Liver (tissue), 8 donors: ENCODE measurements at regions not wholly inside any gene's neighbourhood (a gene's known extent, or its start where the extent isn't known, plus 50 kb on each side); places are given as distances from the start of the nearest gene placed in this dataset.
"Not testable (repeated sequence)": the region's sequence is repeated elsewhere in the genome, so short reads cannot be mapped to it uniquely, and the experiment has no call there.

Experiments used
- DNase-seq: peaks from one replicate; pipeline ENCODE4 v3.0.0-alpha.2; 2017; ENCODE audit warnings: low spot score
- H3K27ac ChIP-seq, 2 donors: one replicate each; pipeline ENCODE4 v1.7.0; 2013; ENCODE audit warnings: inconsistent platforms in 2 of 2, low read length in 2 of 2, control low read depth in 1 of 2, low read depth in 1 of 2, mild to moderate bottlenecking in 1 of 2
- H3K27me3 ChIP-seq, 4 donors: one replicate each; pipeline versions ENCODE4 v1.6.1 to v1.7.0; 2013; ENCODE audit warnings: low read length in 3 of 4, inconsistent platforms in 1 of 4, mild to moderate bottlenecking in 1 of 4, moderate library complexity in 1 of 4; ENCODE audit not compliant: control insufficient read depth in 4 of 4, insufficient read depth in 4 of 4
- H3K36me3 ChIP-seq, 4 donors: one replicate each; pipeline versions ENCODE4 v1.6.1 to v1.7.0; 2013; ENCODE audit warnings: low read length in 3 of 4, mild to moderate bottlenecking in 3 of 4, low read depth in 1 of 4, moderate library complexity in 1 of 4; ENCODE audit not compliant: control insufficient read depth in 4 of 4, insufficient read depth in 3 of 4
- H3K4me1 ChIP-seq, 4 donors: one replicate each; pipeline versions ENCODE4 v1.6.1 to v1.7.0; 2013; ENCODE audit warnings: low read length in 3 of 4, mild to moderate bottlenecking in 3 of 4, moderate library complexity in 1 of 4; ENCODE audit not compliant: control insufficient read depth in 4 of 4, insufficient read depth in 4 of 4
- H3K4me3 ChIP-seq, 3 donors: one replicate each; pipeline versions ENCODE4 v1.6.1 to v1.7.0; 2013; ENCODE audit warnings: low read length in 3 of 3, control low read depth in 1 of 3, low read depth in 1 of 3, mild to moderate bottlenecking in 1 of 3
- H3K9ac ChIP-seq, 2 donors: one replicate each; pipeline ENCODE4 v1.7.0; 2013; ENCODE audit warnings: low read length in 2 of 2, mild to moderate bottlenecking in 2 of 2, moderate library complexity in 2 of 2, control low read depth in 1 of 2, low read depth in 1 of 2
- H3K9me3 ChIP-seq, 4 donors: one replicate each; pipeline versions ENCODE4 v1.6.1 to v1.7.0; 2013; ENCODE audit warnings: low read length in 3 of 4; ENCODE audit not compliant: control insufficient read depth in 4 of 4
- ATF3 ChIP-seq: IDR thresholded peaks from 2 replicates; pipeline ENCODE4 v1.6.1; 2016; ENCODE audit warnings: antibody characterized with exemption
- CTCF ChIP-seq: fragments of 150-350 bp; IDR thresholded peaks from 2 replicates; pipeline ENCODE4 v1.5.1; 2017; ENCODE audit warnings: improper control_type of control experiment, low read depth, low read length; ENCODE audit not compliant: missing input control
- EGR1 ChIP-seq, 2 donors: IDR thresholded peaks; 2 replicates each; pipeline ENCODE4 v1.6.1; 2016 to 2018; ENCODE audit warnings: antibody characterized with exemption in 2 of 2, low read depth in 2 of 2
- FOXA1 ChIP-seq: IDR thresholded peaks from 2 replicates; pipeline ENCODE4 v1.6.1; 2016; ENCODE audit warnings: antibody characterized with exemption
- FOXA2 ChIP-seq: IDR thresholded peaks from 2 replicates; pipeline ENCODE4 v1.6.1; 2016; ENCODE audit warnings: antibody characterized with exemption
- GABPA ChIP-seq, 2 donors: IDR thresholded peaks in 1 of 2; conservative IDR thresholded peaks in 1 of 2; 2 replicates each; pipeline ENCODE4 v1.6.1; 2016; ENCODE audit warnings: antibody characterized with exemption in 2 of 2, mild to moderate bottlenecking in 1 of 2, moderate library complexity in 1 of 2
- HNF4A ChIP-seq, 2 donors: conservative IDR thresholded peaks; 2 replicates each; pipeline ENCODE4 v1.6.1; 2016; ENCODE audit warnings: antibody characterized with exemption in 2 of 2, mild to moderate bottlenecking in 2 of 2
- HNF4G ChIP-seq: IDR thresholded peaks from 2 replicates; pipeline ENCODE4 v1.6.1; 2016; ENCODE audit warnings: antibody characterized with exemption
- JUND ChIP-seq, 2 donors: IDR thresholded peaks; 2 replicates each; pipeline ENCODE4 v1.6.1; 2016; ENCODE audit warnings: antibody characterized with exemption in 2 of 2
- MAX ChIP-seq: IDR thresholded peaks from 2 replicates; pipeline ENCODE4 v1.6.1; 2016; ENCODE audit warnings: antibody characterized with exemption
- NR2F2 ChIP-seq: IDR thresholded peaks from 2 replicates; pipeline ENCODE4 v1.6.1; 2016; ENCODE audit warnings: antibody characterized with exemption
- RAD21 ChIP-seq, 2 donors: IDR thresholded peaks; 2 replicates each; pipeline ENCODE4 v1.6.1; 2016; ENCODE audit warnings: antibody characterized with exemption in 2 of 2, mild to moderate bottlenecking in 2 of 2
- REST ChIP-seq: IDR thresholded peaks from 2 replicates; pipeline ENCODE4 v1.6.1; 2016; ENCODE audit warnings: antibody characterized with exemption, mild to moderate bottlenecking
- SP1 ChIP-seq: IDR thresholded peaks from 2 replicates; pipeline ENCODE4 v1.6.1; 2018; ENCODE audit warnings: antibody characterized with exemption, mild to moderate bottlenecking
- TAF1 ChIP-seq: conservative IDR thresholded peaks from 2 replicates; pipeline ENCODE4 v1.6.1; 2016; ENCODE audit warnings: antibody characterized with exemption, mild to moderate bottlenecking
- YY1 ChIP-seq: IDR thresholded peaks from 2 replicates; pipeline ENCODE4 v1.6.1; 2016; ENCODE audit warnings: antibody characterized with exemption, mild to moderate bottlenecking
- ZBTB33 ChIP-seq: IDR thresholded peaks from 2 replicates; pipeline ENCODE4 v1.6.1; 2016; ENCODE audit warnings: antibody characterized with exemption
- WGBS: extraction: QIAGEN DNeasy Blood & Tissue Kit; methylation state at CpG from one replicate; pipeline ENCODE4 v1.1.7; 2013; 5-methylcytosine and 5-hydroxymethylcytosine counted together
- donor health status: healthy.
- donor health status: healthy.
- donor health status: healthy.
- donor health status: healthy.
- donor health status: healthy.

GRCh38 chr11:23873406-23873805 lies 623.4 kb upstream of the LUZP2 start:
- 60% methylated on average over 2 of the region's 2 CpGs for WGBS
- Histone ChIP-seq H3K4me3 (no peak overlapping the region), H3K4me1 (no peaks in the 10 kb centered on the region), H3K9me3 (peaks cover 0 to 1% (median under 1%) of the 10 kb centered on the region in 4 donors), H3K9ac (no peak overlapping the region), H3K27me3 (no peaks in the 10 kb centered on the region), H3K27ac (no peak overlapping the region), H3K36me3 (no peaks in the 10 kb centered on the region)
- DNase-seq = no peak
- TF ChIP-seq HNF4G (no peak), HNF4A (conservative IDR thresholded peaks at IDR 0.05) (no peak), RAD21 (IDR thresholded peaks at IDR 0.05) (no peak), ZBTB33 (no peak)

GRCh38 chr11:23875176-23875850 lies 621.5 kb upstream of the LUZP2 start:
- no peak for TF ChIP-seq GABPA (IDR thresholded peaks at IDR 0.05 in 1 of 2, conservative IDR thresholded peaks at IDR 0.05 in 1 of 2)
- no peak for TF ChIP-seq ZBTB33
- TF ChIP-seq EGR1 (IDR thresholded peaks at IDR 0.05; ENCODE audit: low read depth in 2 of 2) = no peak
- TF ChIP-seq FOXA2 = no peak
- no peak for TF ChIP-seq CTCF
- TF ChIP-seq TAF1 = no peak
- no peak for TF ChIP-seq NR2F2
- no peak for TF ChIP-seq SP1
- TF ChIP-seq REST = no peak
- no peak for TF ChIP-seq HNF4A (conservative IDR thresholded peaks at IDR 0.05)
- TF ChIP-seq YY1 = no peak
- TF ChIP-seq JUND (IDR thresholded peaks at IDR 0.05) = no peak
- no peak for TF ChIP-seq MAX
- no peak for TF ChIP-seq HNF4G
- no peak for TF ChIP-seq FOXA1
- TF ChIP-seq ATF3 = no peak
- WGBS = 67% methylated on average over 4 of the region's 4 CpGs
- H3K9me3 ChIP-seq = peaks cover 0 to 3% (median under 1%) of the 10 kb centered on the region in 4 donors
- no peak overlapping the region for H3K4me3 ChIP-seq
- DNase-seq = no peak
- no peaks in the 10 kb centered on the region for H3K4me1 ChIP-seq
- H3K27me3 ChIP-seq = no peaks in the 10 kb centered on the region
- H3K36me3 ChIP-seq = no peaks in the 10 kb centered on the region
- no peak overlapping the region for H3K27ac ChIP-seq
- no peak overlapping the region for H3K9ac ChIP-seq

GRCh38 chr11:23883426-23884048 lies 613.3 kb upstream of the LUZP2 start:
- not testable (repeated sequence) for H3K27ac ChIP-seq, H3K27me3 ChIP-seq, H3K4me1 ChIP-seq, H3K4me3 ChIP-seq, DNase-seq, H3K9me3 ChIP-seq, H3K9ac ChIP-seq, H3K36me3 ChIP-seq
- 90% methylated on average over 26 of the region's 26 CpGs for WGBS
